ENCODE measurements at regions not wholly inside any gene's neighbourhood (a gene's known extent, or its start where the extent isn't known, plus 50 kb on each side); places are given as distances from the start of the nearest gene placed in this dataset.

GRCh38 chr4:187227907-187228704 lies 504.4 kb upstream of the FAT1 start:
- no peaks in the 10 kb centered on the region for H3K36me3 ChIP-seq (ENCODE audit: low read depth)
- ATAC-seq (ENCODE audit: low read depth): peak; percentile 45; the same call in 1 of the 3 replicates
- H3K27me3 ChIP-seq (ENCODE audit: insufficient read depth, poor library complexity, severe bottlenecking): no peaks in the 10 kb centered on the region

GRCh38 chr4:187232196-187232595 lies 508.5 kb upstream of the FAT1 start:
- DNase-seq (ENCODE audit: low spot score) (no peak), ATAC-seq (ENCODE audit: low read depth) (peak; percentile 49; the same call in 2 of the 3 replicates)
- H3K9me3 ChIP-seq (ENCODE audit: severe bottlenecking): no peaks in the 10 kb centered on the region
- no peak overlapping the region for H3K27ac ChIP-seq (ENCODE audit: poor library complexity, severe bottlenecking)
- no peak overlapping the region for H3K4me3 ChIP-seq (ENCODE audit: severe bottlenecking)
- no peaks in the 10 kb centered on the region for H3K36me3 ChIP-seq (ENCODE audit: low read depth)
- TF ChIP-seq, protein P1, sequence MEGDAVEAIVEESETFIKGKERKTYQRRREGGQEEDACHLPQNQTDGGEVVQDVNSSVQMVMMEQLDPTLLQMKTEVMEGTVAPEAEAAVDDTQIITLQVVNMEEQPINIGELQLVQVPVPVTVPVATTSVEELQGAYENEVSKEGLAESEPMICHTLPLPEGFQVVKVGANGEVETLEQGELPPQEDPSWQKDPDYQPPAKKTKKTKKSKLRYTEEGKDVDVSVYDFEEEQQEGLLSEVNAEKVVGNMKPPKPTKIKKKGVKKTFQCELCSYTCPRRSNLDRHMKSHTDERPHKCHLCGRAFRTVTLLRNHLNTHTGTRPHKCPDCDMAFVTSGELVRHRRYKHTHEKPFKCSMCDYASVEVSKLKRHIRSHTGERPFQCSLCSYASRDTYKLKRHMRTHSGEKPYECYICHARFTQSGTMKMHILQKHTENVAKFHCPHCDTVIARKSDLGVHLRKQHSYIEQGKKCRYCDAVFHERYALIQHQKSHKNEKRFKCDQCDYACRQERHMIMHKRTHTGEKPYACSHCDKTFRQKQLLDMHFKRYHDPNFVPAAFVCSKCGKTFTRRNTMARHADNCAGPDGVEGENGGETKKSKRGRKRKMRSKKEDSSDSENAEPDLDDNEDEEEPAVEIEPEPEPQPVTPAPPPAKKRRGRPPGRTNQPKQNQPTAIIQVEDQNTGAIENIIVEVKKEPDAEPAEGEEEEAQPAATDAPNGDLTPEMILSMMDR (IDR thresholded peaks at IDR 0.05; ENCODE audit: poor library complexity, severe bottlenecking): no peak
- no peaks in the 10 kb centered on the region for H3K27me3 ChIP-seq (ENCODE audit: insufficient read depth, poor library complexity, severe bottlenecking)
- H3K4me1 ChIP-seq (ENCODE audit: insufficient read depth, poor library complexity, severe bottlenecking): peaks cover 36% of the 10 kb centered on the region

More at GRCh38 chr4:187227907-187228704, 504.4 kb upstream of the FAT1 start:
- H3K9me3 ChIP-seq (ENCODE audit: severe bottlenecking): no peaks in the 10 kb centered on the region
- peaks cover 21% of the 10 kb centered on the region for H3K4me1 ChIP-seq (ENCODE audit: insufficient read depth, poor library complexity, severe bottlenecking)
- no peak for DNase-seq (ENCODE audit: low spot score)
- TF ChIP-seq, protein P1 (IDR thresholded peaks at IDR 0.05; ENCODE audit: poor library complexity, severe bottlenecking): no peak
- no peak overlapping the region for H3K4me3 ChIP-seq (ENCODE audit: severe bottlenecking)
- no peak overlapping the region for H3K27ac ChIP-seq (ENCODE audit: poor library complexity, severe bottlenecking)

- H3K4me3 ChIP-seq (ENCODE audit: severe bottlenecking): no peak overlapping the region
Observed at GRCh38 chr4:187232796-187233195, 509.1 kb upstream of the FAT1 start.

DNA sequence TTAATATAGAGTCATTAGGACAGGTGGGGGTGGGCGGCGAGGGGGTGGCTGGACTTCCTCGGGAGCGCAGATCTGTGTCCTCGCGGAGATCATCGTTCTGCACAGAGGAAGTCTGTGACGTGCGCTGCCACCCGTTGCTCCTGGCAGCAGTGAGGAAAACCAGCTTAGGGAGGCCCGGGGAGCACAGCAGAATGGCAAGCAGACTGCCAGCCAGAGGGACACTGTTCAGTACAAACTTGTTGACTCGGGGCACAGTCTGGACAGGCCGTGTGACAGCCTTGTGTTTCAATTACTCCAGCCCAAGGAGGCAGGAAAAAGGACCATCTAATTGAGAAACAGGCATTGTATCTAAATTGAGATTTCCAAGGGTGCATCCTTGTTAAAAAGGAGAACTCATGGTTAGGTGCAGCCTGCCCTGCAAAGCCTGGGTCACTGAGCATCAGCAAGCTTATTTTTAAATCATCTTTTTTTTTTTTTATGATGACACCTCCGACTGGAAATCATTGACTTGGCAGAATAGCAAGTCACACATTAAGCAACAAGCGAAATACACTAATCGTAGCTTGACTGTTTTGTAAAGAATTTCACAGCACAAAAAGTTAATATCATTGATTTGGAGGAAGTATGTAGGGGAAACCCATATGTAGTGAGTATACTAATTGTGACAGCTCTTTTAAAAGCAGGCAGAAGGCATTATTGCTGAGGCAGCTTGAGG lies 512.0 kb upstream of the FAT1 start:
- TF ChIP-seq, protein P1 (IDR thresholded peaks at IDR 0.05; ENCODE audit: poor library complexity, severe bottlenecking): no peak
- H3K4me1 ChIP-seq (ENCODE audit: insufficient read depth, poor library complexity, severe bottlenecking): peaks cover 27% of the 10 kb centered on the region
- H3K27ac ChIP-seq (ENCODE audit: poor library complexity, severe bottlenecking): peak overlapping the region; percentile 23
- no peaks in the 10 kb centered on the region for H3K27me3 ChIP-seq (ENCODE audit: insufficient read depth, poor library complexity, severe bottlenecking)
- H3K36me3 ChIP-seq (ENCODE audit: low read depth): no peaks in the 10 kb centered on the region
- DNase-seq (ENCODE audit: low spot score): no peak
- H3K4me3 ChIP-seq (ENCODE audit: severe bottlenecking): no peak overlapping the region
- no peak for ATAC-seq (ENCODE audit: low read depth)
- no peaks in the 10 kb centered on the region for H3K9me3 ChIP-seq (ENCODE audit: severe bottlenecking)

More at GRCh38 chr4:187232796-187233195, 509.1 kb upstream of the FAT1 start:
- ATAC-seq (ENCODE audit: low read depth): no peak
- no peaks in the 10 kb centered on the region for H3K27me3 ChIP-seq (ENCODE audit: insufficient read depth, poor library complexity, severe bottlenecking)
- DNase-seq (ENCODE audit: low spot score): no peak
- no peaks in the 10 kb centered on the region for H3K36me3 ChIP-seq (ENCODE audit: low read depth)
- TF ChIP-seq, protein P1 (IDR thresholded peaks at IDR 0.05; ENCODE audit: poor library complexity, severe bottlenecking): no peak
- H3K9me3 ChIP-seq (ENCODE audit: severe bottlenecking): no peaks in the 10 kb centered on the region
- H3K4me1 ChIP-seq (ENCODE audit: insufficient read depth, poor library complexity, severe bottlenecking): peaks cover 34% of the 10 kb centered on the region
- H3K27ac ChIP-seq (ENCODE audit: poor library complexity, severe bottlenecking): no peak overlapping the region

All from RWPE2 (cell line).